ENCODE measurements at regions not wholly inside any gene's neighbourhood (a gene's known extent, or its start where the extent isn't known, plus 50 kb on each side); places are given as distances from the start of the nearest gene placed in this dataset.
A peak's percentile ranks its signal among the peaks of the same experiment; 100 is the strongest.
"Not testable (repeated sequence)": the region's sequence is repeated elsewhere in the genome, so short reads cannot be mapped to it uniquely, and the experiment has no call there.

DNA sequence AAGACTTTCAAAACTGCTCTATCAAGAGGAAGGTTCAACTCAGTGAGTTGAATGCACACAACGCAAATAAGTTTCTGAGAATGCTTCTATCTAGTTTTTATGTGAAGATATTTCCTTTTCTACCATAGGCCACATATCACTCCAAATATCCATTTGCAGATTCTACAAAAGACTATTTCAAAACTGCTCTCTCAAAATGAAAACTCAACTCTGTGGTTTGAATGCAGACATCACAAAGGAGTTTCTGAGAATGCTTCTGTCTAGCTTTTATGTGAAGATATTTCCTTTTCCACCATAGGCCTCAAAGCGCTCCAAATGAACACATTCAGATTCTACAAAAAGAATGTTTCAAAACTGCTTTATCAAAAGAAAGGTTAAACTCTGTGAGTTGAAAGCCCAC, 1093.1 kb upstream of the DEFB115 start:
- DNase-seq (ENCODE audit: insufficient read length, low spot score); FAIRE-seq: not testable (repeated sequence)

DNA sequence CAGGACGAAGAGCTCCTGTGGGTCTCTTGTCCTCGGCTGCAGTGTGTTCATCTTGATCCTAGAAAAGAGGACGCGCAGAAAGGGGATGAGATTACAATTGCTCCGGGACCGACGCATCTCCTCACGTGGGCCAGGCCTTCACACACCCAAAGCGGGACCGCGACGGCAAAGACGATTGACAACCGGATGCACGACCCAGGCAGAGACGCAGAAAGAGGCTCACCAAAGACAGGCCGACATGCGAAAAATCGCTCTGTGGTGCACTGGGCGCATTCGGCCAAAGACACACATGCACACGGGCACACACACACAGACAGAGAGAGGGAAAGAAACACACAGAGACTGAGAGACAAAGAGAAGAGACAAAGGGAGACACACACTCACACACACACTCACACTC, 1089.9 kb upstream of the DEFB115 start:
- DNase-seq (ENCODE audit: insufficient read length, low spot score) = no peak
- no peak for FAIRE-seq

DNA sequence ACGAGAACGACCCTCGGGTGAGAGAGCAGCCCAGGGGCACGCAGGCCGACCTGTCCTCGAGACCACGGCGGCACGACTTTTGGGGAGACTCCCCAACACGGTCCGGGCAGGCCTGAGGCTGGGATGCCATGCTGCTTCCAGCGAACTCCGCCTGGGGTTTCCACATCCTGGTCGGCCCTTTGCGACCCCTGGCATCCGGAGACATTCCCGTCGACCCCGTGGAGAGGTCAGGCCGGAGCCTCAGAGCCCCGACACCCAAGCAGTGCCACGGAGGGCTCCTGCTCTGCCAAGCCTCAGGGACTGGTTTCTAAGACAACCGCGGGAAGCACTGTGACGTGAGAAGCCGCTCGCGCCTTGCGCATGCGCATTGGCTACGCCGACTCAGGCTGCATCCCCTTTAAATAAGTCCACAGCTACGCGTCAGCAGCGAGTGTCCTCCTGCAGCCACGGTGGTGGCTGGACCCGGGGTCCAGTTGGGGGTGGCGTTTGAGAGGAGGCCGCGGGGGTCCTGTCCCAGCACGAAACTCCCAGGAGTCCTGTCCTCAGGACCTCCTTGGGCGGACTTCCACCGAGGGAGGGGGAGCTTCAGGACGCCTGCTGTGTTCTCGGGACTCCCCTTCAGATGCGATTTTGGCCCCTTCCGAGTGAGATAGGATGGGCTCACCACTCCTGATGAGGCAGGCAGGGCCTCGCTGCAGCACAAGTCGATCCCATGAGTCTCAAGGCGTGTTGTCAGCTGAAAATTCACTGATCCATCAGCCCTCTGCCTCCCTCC, 1089.3 kb upstream of the DEFB115 start:
- FAIRE-seq = no peak
- no peak for DNase-seq (ENCODE audit: insufficient read length, low spot score)

DNA sequence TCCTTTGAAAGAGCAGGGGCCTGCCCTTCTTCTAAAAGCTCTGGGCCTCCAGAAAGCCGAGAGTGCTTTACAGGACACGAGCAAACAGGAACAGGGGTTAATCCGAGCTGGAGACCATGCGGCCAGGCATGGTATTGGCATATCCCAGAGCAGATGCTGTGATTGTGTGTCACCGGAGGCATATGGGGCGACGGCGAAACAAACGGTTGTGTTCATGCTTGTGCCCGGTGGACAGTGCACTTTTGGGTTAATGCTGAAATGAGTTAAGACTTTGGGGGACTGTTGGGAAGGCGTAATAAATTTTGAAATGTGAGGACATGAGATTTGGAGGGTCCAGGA, 1088.7 kb upstream of the DEFB115 start:
- DNase-seq (ENCODE audit: insufficient read length, low spot score) = no peak
- no peak for FAIRE-seq

DNA sequence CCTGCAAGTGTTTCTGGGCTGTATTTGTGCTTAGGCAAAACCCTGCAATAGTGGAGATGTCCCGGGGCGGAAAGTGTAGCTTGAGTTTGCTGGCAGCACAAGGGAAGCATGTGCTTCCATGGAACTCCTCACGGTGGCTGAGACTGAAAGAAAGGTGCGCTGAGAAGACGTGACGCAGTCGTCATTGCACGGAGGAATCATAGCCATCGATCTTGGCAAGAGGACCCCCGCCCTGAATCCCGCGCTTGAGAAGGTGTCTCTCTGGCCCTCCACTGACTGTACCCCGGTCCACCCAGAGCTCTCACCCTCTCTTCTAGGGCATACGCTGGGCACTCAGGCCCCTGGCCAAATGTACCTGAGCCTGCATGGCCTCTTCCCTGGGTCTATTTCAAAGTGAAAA, 1081.8 kb upstream of the DEFB115 start:
- DNase-seq (ENCODE audit: insufficient read length, low spot score) = no peak
- no peak for FAIRE-seq

DNA sequence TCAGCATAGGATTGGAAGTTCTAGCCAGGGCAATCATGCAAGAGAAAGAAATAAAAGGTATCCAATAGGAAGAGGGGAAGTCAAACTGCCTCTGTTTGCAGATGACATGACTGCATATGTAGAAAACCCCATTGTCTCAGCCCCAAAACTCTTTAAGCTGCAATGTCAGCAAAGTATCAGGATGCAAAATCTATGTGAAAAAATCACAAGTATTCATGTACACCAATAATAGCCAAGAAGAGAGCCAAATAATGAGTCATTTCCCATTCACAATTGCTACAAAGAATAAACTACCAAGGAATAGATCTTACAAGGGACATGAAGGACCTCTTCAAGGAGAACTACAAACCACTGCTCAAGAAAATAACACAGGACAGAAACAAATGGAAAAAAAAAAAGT, 1074.3 kb upstream of the DEFB115 start:
- not testable (repeated sequence) for FAIRE-seq

DNA sequence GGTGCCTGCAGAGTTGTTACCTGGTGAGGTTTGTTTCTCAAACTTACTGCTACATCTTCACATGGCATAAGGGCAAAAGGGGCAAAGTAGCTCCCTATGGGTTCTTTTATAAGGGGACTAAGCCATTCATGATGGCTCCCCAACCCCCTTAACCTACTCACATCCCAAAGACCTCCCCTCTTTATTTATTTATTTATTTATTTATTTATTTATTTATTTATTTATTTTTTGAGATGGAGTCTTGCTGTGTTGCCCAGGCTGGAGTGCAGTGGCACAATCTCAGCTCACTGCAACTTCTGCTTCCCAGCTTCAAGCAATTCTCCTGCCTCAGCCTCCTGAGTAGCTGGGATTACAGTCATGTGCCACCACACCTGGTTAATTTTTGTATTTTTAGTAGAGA, 1065.7 kb upstream of the DEFB115 start:
- DNase-seq (ENCODE audit: insufficient read length, low spot score); FAIRE-seq: not testable (repeated sequence)

More for the DNA sequence above, 1074.3 kb upstream of the DEFB115 start:
- not testable (repeated sequence) for DNase-seq (ENCODE audit: insufficient read length, low spot score)

DNA sequence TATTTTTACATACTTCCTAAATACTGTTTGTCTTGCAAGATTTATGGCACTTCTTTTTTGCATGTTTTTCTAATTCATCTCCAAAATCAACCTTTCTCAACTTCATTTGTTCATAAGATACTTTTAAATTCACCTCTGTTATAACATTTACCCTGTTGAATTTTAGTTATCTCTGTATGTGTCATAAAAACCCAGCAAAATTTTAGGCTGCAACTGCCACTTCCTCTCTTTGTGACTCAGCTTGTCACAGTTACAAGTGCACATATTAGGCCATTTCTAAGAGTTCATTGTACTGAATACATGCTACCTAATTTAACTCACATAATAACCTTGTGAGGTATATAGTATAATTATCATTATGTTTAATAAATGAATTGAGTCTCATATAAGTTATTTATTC, 1023.0 kb upstream of the DEFB115 start:
- not testable (repeated sequence) for DNase-seq (ENCODE audit: insufficient read length, low spot score); FAIRE-seq

DNA sequence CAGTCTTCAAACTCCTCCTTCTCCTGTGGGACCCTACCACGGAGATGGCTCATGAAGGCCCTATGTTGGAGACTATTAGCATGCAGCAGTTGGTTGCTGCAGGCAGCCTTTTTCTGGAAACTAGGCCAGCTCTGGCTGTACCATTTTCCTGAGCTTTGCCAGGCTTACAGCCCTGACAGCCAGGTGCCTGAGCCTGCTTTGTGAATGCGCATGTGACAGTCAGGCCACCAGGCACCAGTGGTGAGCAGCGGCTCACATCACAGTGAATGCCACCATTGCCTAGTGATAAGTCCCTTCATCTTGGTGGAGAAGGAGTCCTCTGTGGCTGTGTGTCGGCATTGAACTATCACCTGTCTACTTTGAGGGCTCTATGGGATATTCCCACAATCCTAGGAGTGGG, 982.4 kb upstream of the DEFB115 start:
- not testable (repeated sequence) for DNase-seq (ENCODE audit: insufficient read length, low spot score); FAIRE-seq

DNA sequence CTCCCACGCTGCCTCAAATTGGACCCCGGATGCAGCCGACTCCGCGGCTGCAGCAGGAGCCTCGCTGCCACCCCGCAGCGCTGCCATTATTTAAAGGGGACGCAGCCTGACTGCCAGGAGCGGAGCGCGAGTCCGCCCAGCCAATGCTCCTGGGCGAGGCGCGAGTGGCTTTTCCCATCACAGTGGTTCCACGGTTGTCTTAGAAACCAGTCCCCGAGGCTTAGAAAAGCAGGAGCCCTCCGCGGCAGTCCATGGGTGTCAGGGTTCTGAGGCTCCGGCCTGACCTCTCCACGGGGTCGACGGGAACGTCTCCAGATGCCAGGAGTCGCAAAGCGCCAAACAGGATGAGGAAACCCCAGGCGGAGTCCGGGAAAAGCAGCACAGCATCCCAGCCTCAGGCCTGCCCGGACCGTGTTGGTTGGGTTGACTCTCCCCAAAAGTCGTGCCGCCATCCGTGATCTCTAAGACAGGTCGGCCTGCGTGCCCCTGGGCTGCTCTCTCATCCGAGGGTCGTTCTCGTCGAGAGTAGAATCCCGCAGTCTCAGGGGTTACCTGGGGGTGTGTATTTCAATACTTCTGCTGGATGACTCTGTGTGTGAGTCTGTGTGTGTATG, 975.8 kb upstream of the DEFB115 start:
- DNase-seq (ENCODE audit: insufficient read length, low spot score) (no peak), FAIRE-seq (no peak)

DNA sequence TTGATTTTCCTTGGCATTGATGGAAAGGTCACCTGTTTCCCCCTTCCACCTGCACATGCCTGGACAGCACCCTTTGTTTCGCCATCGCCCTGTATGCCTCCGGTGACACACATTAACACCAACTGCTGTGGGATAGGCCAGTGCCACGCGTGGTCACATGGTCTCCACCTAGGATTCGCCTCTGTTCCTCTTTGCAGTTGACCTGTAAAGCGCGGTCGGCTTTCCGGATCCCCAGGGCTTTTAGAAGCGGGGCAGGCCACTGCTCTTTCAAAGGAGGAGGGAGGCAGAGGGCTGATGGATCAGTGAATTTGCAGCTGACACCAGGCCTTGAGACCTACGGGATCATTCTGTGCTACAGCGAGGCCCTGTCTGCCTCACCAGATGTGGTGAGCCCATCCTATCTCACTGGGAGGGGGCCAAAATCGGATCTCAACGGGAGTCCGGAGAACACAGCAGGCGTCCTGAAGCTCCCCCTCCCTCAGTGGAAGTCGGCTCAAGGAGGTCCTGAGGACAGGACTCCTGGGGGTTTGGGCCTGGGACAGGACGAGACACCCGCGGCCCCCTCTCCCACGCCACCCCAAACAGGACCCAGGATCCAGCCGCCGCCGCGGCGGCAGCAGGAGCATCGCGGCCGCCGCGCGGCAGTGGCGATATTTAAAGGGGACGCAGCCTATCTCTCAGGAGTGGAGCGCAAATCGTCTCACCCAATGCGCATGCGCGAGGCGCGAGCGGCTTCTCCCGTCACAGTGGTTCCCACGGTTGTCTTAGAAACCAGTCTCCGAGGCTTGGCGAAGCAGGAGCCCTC, 973.8 kb upstream of the DEFB115 start:
- not testable (repeated sequence) for DNase-seq (ENCODE audit: insufficient read length, low spot score); FAIRE-seq

DNA sequence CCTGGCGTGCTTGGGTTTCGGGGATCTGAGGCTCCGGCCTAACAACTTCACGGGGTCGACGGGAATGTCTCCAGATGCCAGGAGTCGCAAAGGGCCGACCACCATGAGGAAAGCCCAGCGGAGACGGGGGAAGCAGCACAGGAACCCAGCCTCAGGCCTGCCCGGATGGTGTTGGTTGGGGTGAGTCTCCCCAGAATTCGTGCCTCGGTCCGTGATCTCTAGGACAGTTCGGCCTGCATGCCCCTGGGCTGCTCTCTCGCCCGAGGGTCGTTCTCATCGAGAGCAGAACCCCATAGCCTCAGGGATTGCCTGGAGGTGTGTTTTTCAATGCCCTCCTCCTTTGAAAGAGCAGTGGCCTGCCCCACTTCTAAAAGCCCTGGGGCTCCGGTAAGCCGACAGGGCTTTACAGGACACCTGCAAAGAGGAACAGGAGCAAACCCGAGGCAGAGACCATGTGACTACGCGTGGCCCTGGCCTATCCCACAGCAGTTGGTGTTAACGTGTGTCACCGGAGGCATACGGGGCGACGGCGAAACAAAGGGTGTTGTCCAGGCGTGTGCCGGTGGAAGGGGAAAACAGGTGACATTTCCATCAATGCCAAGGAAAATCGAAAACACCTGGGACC, 973.1 kb upstream of the DEFB115 start:
- FAIRE-seq (no peak), DNase-seq (ENCODE audit: insufficient read length, low spot score) (no peak)

DNA sequence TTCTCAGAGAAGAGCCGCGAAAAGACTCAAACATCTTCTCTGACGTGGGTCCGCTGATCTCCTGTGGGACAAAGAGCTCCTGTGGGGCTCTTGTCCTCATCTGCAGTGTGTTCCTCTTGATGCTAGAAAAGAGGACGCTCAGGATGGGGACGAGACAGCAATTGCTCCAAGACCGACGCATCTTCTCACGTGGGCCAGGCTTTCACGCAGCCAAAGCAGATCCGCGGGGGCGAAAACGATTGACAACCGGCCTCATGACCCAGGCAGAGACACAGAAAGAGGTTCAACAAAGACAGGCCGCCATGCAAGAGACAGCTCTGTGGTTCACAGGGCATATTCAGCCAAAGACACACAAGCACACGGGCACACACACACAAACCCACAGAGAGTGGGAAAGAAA, 971.8 kb upstream of the DEFB115 start:
- FAIRE-seq = no peak
- DNase-seq (ENCODE audit: insufficient read length, low spot score) = no peak

DNA sequence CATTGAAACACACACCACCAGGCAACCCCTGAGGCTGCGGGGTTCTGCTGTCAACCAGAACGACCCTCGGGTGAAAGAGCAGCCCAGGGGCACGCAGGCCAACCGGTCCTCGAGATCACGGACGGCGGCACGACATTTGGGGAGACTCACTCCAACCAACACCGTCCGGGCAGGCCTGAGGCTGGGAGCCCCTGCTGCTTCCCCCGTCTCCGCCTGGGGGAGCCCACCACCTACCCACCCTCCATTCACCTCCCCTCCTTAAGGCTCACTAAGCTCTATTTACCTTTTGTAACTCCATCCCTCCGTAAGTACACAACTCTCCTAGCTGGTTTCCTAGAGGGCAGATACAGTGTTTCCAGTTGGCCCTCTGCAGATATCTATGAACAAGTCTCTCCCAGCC, 971.3 kb upstream of the DEFB115 start:
- no peak for DNase-seq (ENCODE audit: insufficient read length, low spot score)
- FAIRE-seq = no peak

DNA sequence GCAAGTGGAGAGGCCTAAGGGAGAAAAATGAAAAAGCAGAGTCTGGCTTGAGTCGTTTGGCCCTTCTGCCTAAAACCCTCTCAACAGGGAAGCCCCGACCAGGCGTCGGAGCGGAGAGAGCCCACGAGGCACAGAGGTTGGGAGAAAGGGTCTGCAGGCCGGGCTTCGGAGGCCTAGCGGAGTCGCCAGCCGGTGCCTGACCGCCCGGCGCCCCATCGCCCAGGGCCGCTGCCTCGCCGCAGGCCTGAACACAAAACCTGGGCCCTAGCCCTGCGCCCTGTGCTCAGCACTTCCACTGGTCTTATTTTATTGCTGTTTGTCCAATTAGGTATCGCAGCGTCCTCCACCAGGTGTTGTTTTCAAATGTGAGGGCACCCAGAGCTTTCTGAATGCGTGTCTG, 970.0 kb upstream of the DEFB115 start:
- DNase-seq (ENCODE audit: insufficient read length, low spot score); FAIRE-seq: not testable (repeated sequence)

DNA sequence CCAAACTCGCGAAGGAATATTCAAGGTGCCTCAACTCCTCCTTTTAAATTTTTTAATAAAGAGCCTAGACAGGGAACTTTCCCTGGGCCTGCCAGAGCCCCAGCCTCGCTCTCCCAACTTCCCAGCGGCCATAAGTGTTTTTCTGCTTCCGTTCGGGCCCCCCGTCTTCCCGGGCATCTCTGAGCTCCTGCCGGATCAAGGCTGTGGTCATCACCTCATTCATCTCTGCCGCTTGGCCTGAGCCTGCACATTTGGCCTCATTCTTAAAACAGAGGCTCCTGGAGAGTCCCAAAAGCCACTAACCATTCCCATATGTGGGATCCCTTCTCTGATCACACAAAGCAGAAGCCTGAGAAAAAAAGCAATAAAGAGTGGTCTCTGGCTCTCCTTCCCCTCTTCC, 969.1 kb upstream of the DEFB115 start:
- FAIRE-seq (no peak), DNase-seq (ENCODE audit: insufficient read length, low spot score) (no peak)

DNA sequence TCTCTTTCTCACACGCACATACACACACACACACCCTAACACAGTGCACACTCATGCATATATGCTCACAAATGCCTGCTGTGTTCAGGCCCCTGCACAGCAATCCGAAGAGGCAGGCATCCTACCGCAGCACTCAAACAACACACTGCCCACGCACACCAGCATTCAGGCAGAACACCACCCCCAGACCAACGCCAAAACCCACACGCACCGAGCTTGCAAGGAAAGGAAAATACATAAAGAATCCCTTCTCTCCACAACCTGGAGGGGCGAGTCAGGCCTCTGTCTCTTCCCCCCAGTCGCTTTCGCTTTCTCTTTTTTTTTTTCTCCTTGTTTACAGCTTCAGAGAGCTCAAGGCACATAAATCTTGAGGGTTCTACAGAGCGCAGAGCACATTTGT, 968.4 kb upstream of the DEFB115 start:
- not testable (repeated sequence) for FAIRE-seq

DNA sequence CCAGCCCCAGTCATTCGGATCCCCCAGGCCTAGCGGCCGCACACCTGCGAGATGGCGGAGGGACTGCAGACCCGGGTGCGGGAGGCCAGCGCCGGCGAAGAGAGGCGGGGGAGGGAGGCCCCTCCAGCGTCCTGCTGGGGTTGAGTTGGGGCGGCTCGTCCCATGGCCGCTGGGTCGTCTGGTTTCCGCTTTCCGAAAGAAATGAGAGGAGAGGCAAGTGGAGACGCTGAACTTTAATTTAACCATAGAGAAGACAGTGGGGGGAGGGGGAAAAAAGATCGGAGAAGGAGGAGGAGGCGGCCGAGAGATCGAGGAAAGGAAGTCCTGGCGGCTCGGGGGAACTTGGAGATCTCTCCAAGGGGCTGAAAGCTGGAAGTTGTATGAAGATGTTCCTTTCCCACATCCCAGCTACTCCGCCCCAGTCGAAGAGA, 967.7 kb upstream of the DEFB115 start:
- DNase-seq (ENCODE audit: insufficient read length, low spot score); FAIRE-seq: not testable (repeated sequence)

More for the DNA sequence above, 968.4 kb upstream of the DEFB115 start:
- not testable (repeated sequence) for DNase-seq (ENCODE audit: insufficient read length, low spot score)

DNA sequence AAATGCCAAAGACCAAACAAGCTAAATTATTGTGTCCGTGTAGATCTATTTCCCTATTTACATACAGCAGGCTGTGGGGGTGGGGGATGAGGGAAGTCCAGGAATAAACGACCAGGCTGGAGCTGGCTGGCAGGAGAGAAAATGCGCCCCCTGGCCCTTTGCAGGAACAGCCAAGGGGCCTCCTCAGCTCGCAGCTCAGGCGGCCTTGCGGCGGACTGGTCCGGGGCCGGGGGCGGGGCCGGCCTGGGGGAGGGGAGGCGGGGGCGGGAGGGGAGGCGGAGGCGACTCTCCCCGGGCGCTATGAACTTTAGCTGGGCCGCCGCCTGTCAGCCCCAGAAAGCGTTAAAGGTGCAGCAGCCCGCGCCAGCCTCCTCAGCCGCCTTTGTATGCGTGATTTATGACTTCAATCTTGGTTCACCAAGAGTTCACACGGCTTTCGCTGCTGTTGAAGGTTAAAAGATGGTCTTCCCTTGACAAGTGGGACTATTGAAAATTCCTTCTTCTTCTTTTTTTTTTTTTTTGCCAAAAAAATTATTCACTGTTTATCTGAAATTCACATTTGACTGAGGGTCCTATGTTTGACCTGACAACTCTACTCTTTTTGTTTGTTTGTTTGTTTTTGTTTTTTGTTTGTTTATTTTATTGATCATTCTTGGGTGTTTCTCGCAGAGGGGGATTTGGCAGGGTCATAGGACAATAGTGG, 967.0 kb upstream of the DEFB115 start:
- not testable (repeated sequence) for FAIRE-seq
- DNase-seq (ENCODE audit: insufficient read length, low spot score) = peak; percentile 57

DNA sequence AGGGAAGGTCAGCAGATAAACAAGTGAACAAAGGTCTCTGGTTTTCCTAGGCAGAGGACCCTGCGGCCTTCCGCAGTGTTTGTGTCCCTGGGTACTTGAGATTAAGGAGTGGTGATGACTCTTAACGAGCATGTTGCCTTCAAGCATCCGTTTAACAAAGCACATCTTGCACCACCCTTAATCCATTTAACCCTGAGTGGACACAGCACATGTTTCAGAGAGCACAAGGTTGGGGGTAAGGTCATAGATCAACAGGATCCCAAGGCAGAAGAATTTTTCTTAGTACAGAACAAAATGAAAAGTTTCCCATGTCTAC, 966.4 kb upstream of the DEFB115 start:
- not testable (repeated sequence) for DNase-seq (ENCODE audit: insufficient read length, low spot score); FAIRE-seq
